NT2/D1 (cell line): ENCODE measurements at regions not wholly inside any gene's neighbourhood (a gene's known extent, or its start where the extent isn't known, plus 50 kb on each side); places are given as distances from the start of the nearest gene placed in this dataset.

Experiments
- DNase-seq: peaks from one replicate; pipeline ENCODE4 v3.0.0-alpha.2; 2011; ENCODE audit warnings: low read depth, low spot score
- H3K27me3 ChIP-seq: 2 replicates; pipeline ENCODE4 v1.6.0; 2011; ENCODE audit warnings: mild to moderate bottlenecking; ENCODE audit not compliant: insufficient read length, insufficient read depth
- H3K36me3 ChIP-seq: 2 replicates; pipeline ENCODE4 v1.6.1; 2011; ENCODE audit warnings: mild to moderate bottlenecking, low read length, mixed read lengths; ENCODE audit not compliant: insufficient read depth, insufficient read length
- H3K4me1 ChIP-seq: 2 replicates; pipeline ENCODE4 v1.5.1; 2011; ENCODE audit not compliant: insufficient read depth, insufficient read length
- H3K4me3 ChIP-seq: 2 replicates; pipeline ENCODE4 v1.5.1; 2011; ENCODE audit warnings: low read depth; ENCODE audit not compliant: insufficient read length
- H3K9ac ChIP-seq: 2 replicates; pipeline ENCODE4 v1.6.0; 2011; ENCODE audit warnings: low read depth; ENCODE audit not compliant: insufficient read length
- H3K9me3 ChIP-seq: 2 replicates; pipeline ENCODE4 v1.5.1; 2011; ENCODE audit warnings: mild to moderate bottlenecking, low read length; ENCODE audit not compliant: insufficient read depth
- SUZ12 ChIP-seq: IDR thresholded peaks from 2 replicates; pipeline ENCODE4 v1.6.1; 2011; ENCODE audit not compliant: insufficient read length, insufficient read depth; ENCODE audit errors: extremely low read depth
- YY1 ChIP-seq: IDR thresholded peaks from 2 replicates; pipeline ENCODE4 v1.6.1; 2011; ENCODE audit not compliant: insufficient read length, insufficient read depth
- ZNF274 ChIP-seq: IDR thresholded peaks from 2 replicates; pipeline ENCODE4 v1.6.1; 2011; ENCODE audit warnings: mild to moderate bottlenecking, low read depth, low read length

GRCh38 chr3:70530626-70531025 is 218.2 kb upstream of the MDFIC2 start:
- TF ChIP-seq ZNF274 = no peak
- no peak for TF ChIP-seq YY1
- TF ChIP-seq SUZ12 = no peak

GRCh38 chr3:70527026-70527425 is 214.6 kb upstream of the MDFIC2 start:
- TF ChIP-seq YY1 (no peak), SUZ12 (no peak), ZNF274 (no peak)
- peaks cover 5% of the 10 kb centered on the region for H3K4me1 ChIP-seq
- no peaks in the 10 kb centered on the region for H3K27me3 ChIP-seq
- no peaks in the 10 kb centered on the region for H3K9me3 ChIP-seq
- H3K36me3 ChIP-seq = no peaks in the 10 kb centered on the region
- no peak overlapping the region for H3K4me3 ChIP-seq
- H3K9ac ChIP-seq = no peak overlapping the region
- DNase-seq = no peak

More at GRCh38 chr3:70530626-70531025, 218.2 kb upstream of the MDFIC2 start:
- no peak overlapping the region for H3K4me3 ChIP-seq
- no peak overlapping the region for H3K9ac ChIP-seq
- DNase-seq = no peak
- H3K27me3 ChIP-seq = no peaks in the 10 kb centered on the region
- H3K9me3 ChIP-seq = no peaks in the 10 kb centered on the region
- no peaks in the 10 kb centered on the region for H3K36me3 ChIP-seq
- H3K4me1 ChIP-seq = peaks cover 5% of the 10 kb centered on the region

- H3K27me3 ChIP-seq = no peaks in the 10 kb centered on the region
- no peak overlapping the region for H3K4me3 ChIP-seq
- no peak for TF ChIP-seq SUZ12
- TF ChIP-seq YY1 = no peak
- TF ChIP-seq ZNF274 = no peak
- no peaks in the 10 kb centered on the region for H3K9me3 ChIP-seq
- H3K9ac ChIP-seq = no peak overlapping the region
- no peak for DNase-seq
- H3K36me3 ChIP-seq = no peaks in the 10 kb centered on the region
- H3K4me1 ChIP-seq = no peaks in the 10 kb centered on the region
These were observed 207.6 kb upstream of the MDFIC2 start for GRCh38 chr3:70519913-70520659.

DNA sequence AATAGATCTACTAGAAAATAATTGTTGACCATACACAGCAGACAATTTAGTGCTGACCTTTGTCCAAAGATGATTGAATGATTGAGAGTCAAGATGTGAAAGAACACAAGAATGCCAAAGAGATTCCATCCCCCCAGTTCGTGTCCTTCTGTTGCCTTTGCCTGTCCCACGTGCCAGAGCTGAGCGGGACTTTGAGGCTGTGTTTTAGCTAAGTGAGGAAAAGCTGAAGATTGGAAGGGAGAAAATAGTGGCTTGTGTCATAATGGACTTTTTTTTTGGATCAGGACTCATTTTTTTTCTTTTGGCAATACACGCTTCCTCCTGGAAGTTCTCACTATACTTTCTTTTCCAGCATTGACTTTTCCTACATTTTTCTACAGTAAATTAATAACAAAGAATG is 206.6 kb upstream of the MDFIC2 start:
- DNase-seq = no peak
- Histone ChIP-seq H3K4me3 (no peak overlapping the region), H3K4me1 (no peaks in the 10 kb centered on the region), H3K9me3 (no peaks in the 10 kb centered on the region), H3K27me3 (no peaks in the 10 kb centered on the region), H3K36me3 (no peaks in the 10 kb centered on the region), H3K9ac (no peak overlapping the region)
- TF ChIP-seq SUZ12 (no peak), ZNF274 (no peak), YY1 (no peak)

GRCh38 chr3:70518356-70518755 is 205.9 kb upstream of the MDFIC2 start:
- H3K9me3 ChIP-seq = no peaks in the 10 kb centered on the region
- H3K9ac ChIP-seq = no peak overlapping the region
- H3K36me3 ChIP-seq = no peaks in the 10 kb centered on the region
- TF ChIP-seq YY1 (no peak), ZNF274 (no peak), SUZ12 (no peak)
- no peaks in the 10 kb centered on the region for H3K27me3 ChIP-seq
- H3K4me3 ChIP-seq = no peak overlapping the region
- DNase-seq = no peak
- no peaks in the 10 kb centered on the region for H3K4me1 ChIP-seq

- H3K36me3 ChIP-seq = no peaks in the 10 kb centered on the region
- H3K4me1 ChIP-seq = no peaks in the 10 kb centered on the region
- no peaks in the 10 kb centered on the region for H3K27me3 ChIP-seq
- TF ChIP-seq SUZ12 = no peak
- no peak for TF ChIP-seq ZNF274
- no peak for TF ChIP-seq YY1
- no peak overlapping the region for H3K4me3 ChIP-seq
- no peak for DNase-seq
- H3K9me3 ChIP-seq = no peaks in the 10 kb centered on the region
- H3K9ac ChIP-seq = no peak overlapping the region
These were observed 204.9 kb upstream of the MDFIC2 start for GRCh38 chr3:70517124-70517890.

GRCh38 chr3:70516076-70516475 is 203.6 kb upstream of the MDFIC2 start:
- no peak for TF ChIP-seq SUZ12
- no peak for TF ChIP-seq YY1
- no peak for TF ChIP-seq ZNF274
- DNase-seq = no peak
- no peaks in the 10 kb centered on the region for H3K27me3 ChIP-seq
- H3K9ac ChIP-seq = no peak overlapping the region
- no peaks in the 10 kb centered on the region for H3K36me3 ChIP-seq
- no peak overlapping the region for H3K4me3 ChIP-seq
- no peaks in the 10 kb centered on the region for H3K4me1 ChIP-seq
- H3K9me3 ChIP-seq = no peaks in the 10 kb centered on the region
